ENCODE measurements at regions not wholly inside any gene's neighbourhood (a gene's known extent, or its start where the extent isn't known, plus 50 kb on each side); places are given as distances from the start of the nearest gene placed in this dataset.

- TF ChIP-seq CTCF (conservative IDR thresholded peaks at IDR 0.05; ENCODE audit: low read depth, low read length): no peak
- TF ChIP-seq EZH2 (IDR thresholded peaks at IDR 0.05; ENCODE audit: borderline replicate concordance, low read depth, low read length, poor library complexity, severe bottlenecking): no peak
These were observed 160.1 kb downstream of the SOX9 start for GRCh38 chr17:72280881-72281280.

Data from A673 (cell line).